OCI-LY1 (cell line): ENCODE measurements at regions not wholly inside any gene's neighbourhood (a gene's known extent, or its start where the extent isn't known, plus 50 kb on each side); places are given as distances from the start of the nearest gene placed in this dataset.

ENCODE experiments used
- H2AFZ ChIP-seq: fragments of 200-600 bp; sonication (generic), shearing (Covaris generic); 2 replicates; pipeline ENCODE4 v1.6.0; 2014; ENCODE audit warnings: antibody characterized with exemption, mild to moderate bottlenecking, low read length
- H3F3A ChIP-seq: fragments of 200-600 bp; sonication (generic), shearing (Covaris generic); 2 replicates; pipeline ENCODE4 v1.6.0; 2014; ENCODE audit warnings: mild to moderate bottlenecking, antibody characterized with exemption, low read length, moderate library complexity; ENCODE audit not compliant: insufficient read depth
- H3K27ac ChIP-seq: fragments of 200-600 bp; sonication (generic); 2 replicates; pipeline ENCODE4 v1.5.1; 2014; ENCODE audit warnings: low read length, mixed run types, mild to moderate bottlenecking, low read depth; ENCODE audit not compliant: poor library complexity, severe bottlenecking
- H3K27me3 ChIP-seq: fragments of 200-600 bp; sonication (generic); 2 replicates; pipeline ENCODE4 v1.6.0; 2014; ENCODE audit warnings: antibody characterized with exemption, mild to moderate bottlenecking, low read length, moderate library complexity; ENCODE audit not compliant: insufficient read depth
- H3K36me3 ChIP-seq: fragments of 200-600 bp; sonication (generic); 2 replicates; pipeline ENCODE4 v1.6.1; 2014; ENCODE audit warnings: mild to moderate bottlenecking, antibody characterized with exemption, low read length, moderate library complexity, mixed read lengths; ENCODE audit not compliant: insufficient read depth
- H3K4me1 ChIP-seq: fragments of 200-600 bp; sonication (generic); 2 replicates; pipeline ENCODE4 v1.5.1; 2014; ENCODE audit warnings: mild to moderate bottlenecking, low read length, moderate library complexity; ENCODE audit not compliant: insufficient read depth, severe bottlenecking
- H3K4me2 ChIP-seq: fragments of 200-600 bp; sonication (generic), shearing (Covaris generic); 2 replicates; pipeline ENCODE4 v1.6.1; 2014; ENCODE audit warnings: low read length
- H3K4me3 ChIP-seq: fragments of 200-600 bp; sonication (generic); 2 replicates; pipeline ENCODE4 v1.5.1; 2014; ENCODE audit warnings: low read length, low read depth, mild to moderate bottlenecking, mixed read lengths; ENCODE audit not compliant: poor library complexity, severe bottlenecking
- H3K79me2 ChIP-seq: fragments of 200-600 bp; shearing (Covaris generic); 2 replicates; pipeline ENCODE4 v1.6.1; 2016; ENCODE audit warnings: mixed run types, low read length, mixed read lengths; ENCODE audit not compliant: insufficient read depth
- H3K9ac ChIP-seq: fragments of 200-600 bp; sonication (generic), shearing (Covaris generic); 2 replicates; pipeline ENCODE4 v1.6.1; 2014; ENCODE audit warnings: mild to moderate bottlenecking, low read length, mixed read lengths
- H3K9me2 ChIP-seq: fragments of 200-600 bp; sonication (generic), shearing (Covaris generic); 2 replicates; pipeline ENCODE4 v1.6.1; 2014; ENCODE audit warnings: low read depth, mild to moderate bottlenecking, low read length, mixed read lengths
- H3K9me3 ChIP-seq: fragments of 200-600 bp; shearing (Covaris generic); 2 replicates; pipeline ENCODE4 v1.6.1; 2014; ENCODE audit warnings: low read length, mixed read lengths
- H4K20me1 ChIP-seq: fragments of 200-600 bp; sonication (generic), shearing (Covaris generic); 2 replicates; pipeline ENCODE4 v1.6.0; 2016; ENCODE audit warnings: mild to moderate bottlenecking, low read length; ENCODE audit not compliant: insufficient read depth
- EZH2 ChIP-seq: fragments of 200-600 bp; sonication (generic), shearing (Covaris generic); IDR thresholded peaks from 2 replicates; pipeline ENCODE4 v1.8.0; 2017; ENCODE audit warnings: borderline replicate concordance, mixed run types, mild to moderate bottlenecking, antibody characterized with exemption, low read length, moderate library complexity, mixed read lengths
- TF ChIP-seq, protein P1 (sequence below): fragments of 200-600 bp; sonication (generic), shearing (Covaris generic); IDR thresholded peaks from 2 replicates; pipeline ENCODE4 v1.5.1; 2017; ENCODE audit warnings: mild to moderate bottlenecking, antibody characterized with exemption, low read length, moderate library complexity, mixed read lengths

DNA sequence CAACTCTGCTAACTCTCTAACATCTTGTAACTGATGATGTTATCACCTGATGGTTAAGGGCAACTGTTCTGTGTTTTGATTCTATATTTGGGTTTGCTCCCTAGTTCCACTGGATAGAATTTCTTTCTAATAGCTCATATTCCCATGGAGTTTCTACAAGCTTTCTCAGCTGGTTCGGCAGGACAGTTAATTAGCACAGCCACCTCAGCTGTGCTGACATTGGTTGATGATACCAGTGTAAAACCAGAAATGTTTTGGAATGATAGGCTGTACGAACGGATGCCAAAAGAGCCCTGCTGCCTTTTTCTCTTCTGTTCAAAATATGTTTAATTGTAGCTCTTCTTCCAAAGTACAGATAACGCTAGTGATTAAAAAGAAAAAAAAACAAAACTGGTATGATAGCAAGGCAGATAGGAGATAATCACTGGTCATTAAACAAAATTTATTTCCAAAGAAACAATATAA is 440.5 kb upstream of the ZNF608 start:
- no peak overlapping the region for H3K9ac ChIP-seq
- H3K27ac ChIP-seq: no peak overlapping the region
- no peak overlapping the region for H2AFZ ChIP-seq
- no peaks in the 10 kb centered on the region for H3F3A ChIP-seq
- TF ChIP-seq EZH2: no peak
- TF ChIP-seq, protein P1, sequence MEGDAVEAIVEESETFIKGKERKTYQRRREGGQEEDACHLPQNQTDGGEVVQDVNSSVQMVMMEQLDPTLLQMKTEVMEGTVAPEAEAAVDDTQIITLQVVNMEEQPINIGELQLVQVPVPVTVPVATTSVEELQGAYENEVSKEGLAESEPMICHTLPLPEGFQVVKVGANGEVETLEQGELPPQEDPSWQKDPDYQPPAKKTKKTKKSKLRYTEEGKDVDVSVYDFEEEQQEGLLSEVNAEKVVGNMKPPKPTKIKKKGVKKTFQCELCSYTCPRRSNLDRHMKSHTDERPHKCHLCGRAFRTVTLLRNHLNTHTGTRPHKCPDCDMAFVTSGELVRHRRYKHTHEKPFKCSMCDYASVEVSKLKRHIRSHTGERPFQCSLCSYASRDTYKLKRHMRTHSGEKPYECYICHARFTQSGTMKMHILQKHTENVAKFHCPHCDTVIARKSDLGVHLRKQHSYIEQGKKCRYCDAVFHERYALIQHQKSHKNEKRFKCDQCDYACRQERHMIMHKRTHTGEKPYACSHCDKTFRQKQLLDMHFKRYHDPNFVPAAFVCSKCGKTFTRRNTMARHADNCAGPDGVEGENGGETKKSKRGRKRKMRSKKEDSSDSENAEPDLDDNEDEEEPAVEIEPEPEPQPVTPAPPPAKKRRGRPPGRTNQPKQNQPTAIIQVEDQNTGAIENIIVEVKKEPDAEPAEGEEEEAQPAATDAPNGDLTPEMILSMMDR: no peak
- H3K27me3 ChIP-seq: no peaks in the 10 kb centered on the region
- no peaks in the 10 kb centered on the region for H3K79me2 ChIP-seq
- H3K36me3 ChIP-seq: no peaks in the 10 kb centered on the region
- H4K20me1 ChIP-seq: no peaks in the 10 kb centered on the region
- H3K9me2 ChIP-seq: no peaks in the 10 kb centered on the region
- peaks cover 47% of the 10 kb centered on the region for H3K4me1 ChIP-seq
- H3K4me3 ChIP-seq: no peak overlapping the region
- no peak overlapping the region for H3K4me2 ChIP-seq
- H3K9me3 ChIP-seq: no peaks in the 10 kb centered on the region

DNA sequence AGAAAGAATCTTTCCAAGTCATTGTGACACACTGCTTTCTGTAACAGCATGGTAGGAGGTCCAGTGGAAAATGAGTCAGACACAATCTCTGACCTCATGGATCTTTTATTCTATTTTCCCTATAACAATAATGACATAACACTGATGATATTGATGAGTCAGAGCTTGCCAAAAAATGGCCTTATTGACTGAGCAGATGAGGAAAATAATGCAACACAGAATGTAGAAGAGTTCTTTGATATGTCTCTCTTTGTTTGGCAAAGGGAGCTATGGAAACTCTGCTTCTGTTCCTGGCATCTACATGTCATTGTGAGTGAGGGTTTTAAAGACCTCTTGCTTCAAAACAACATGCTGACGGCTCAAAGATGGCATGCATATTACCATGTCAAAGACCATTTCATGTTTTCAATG is 443.1 kb upstream of the ZNF608 start:
- no peak overlapping the region for H3K27ac ChIP-seq
- H3K4me3 ChIP-seq: no peak overlapping the region
- H3K9me3 ChIP-seq: no peaks in the 10 kb centered on the region
- no peaks in the 10 kb centered on the region for H3K9me2 ChIP-seq
- H3K36me3 ChIP-seq: no peaks in the 10 kb centered on the region
- H3K9ac ChIP-seq: no peak overlapping the region
- TF ChIP-seq, protein P1: no peak
- no peak for TF ChIP-seq EZH2
- no peak overlapping the region for H2AFZ ChIP-seq
- H3K4me1 ChIP-seq: peaks cover 49% of the 10 kb centered on the region
- H3K27me3 ChIP-seq: no peaks in the 10 kb centered on the region
- H3K4me2 ChIP-seq: no peak overlapping the region
- no peaks in the 10 kb centered on the region for H3F3A ChIP-seq
- no peaks in the 10 kb centered on the region for H4K20me1 ChIP-seq
- H3K79me2 ChIP-seq: no peaks in the 10 kb centered on the region

DNA sequence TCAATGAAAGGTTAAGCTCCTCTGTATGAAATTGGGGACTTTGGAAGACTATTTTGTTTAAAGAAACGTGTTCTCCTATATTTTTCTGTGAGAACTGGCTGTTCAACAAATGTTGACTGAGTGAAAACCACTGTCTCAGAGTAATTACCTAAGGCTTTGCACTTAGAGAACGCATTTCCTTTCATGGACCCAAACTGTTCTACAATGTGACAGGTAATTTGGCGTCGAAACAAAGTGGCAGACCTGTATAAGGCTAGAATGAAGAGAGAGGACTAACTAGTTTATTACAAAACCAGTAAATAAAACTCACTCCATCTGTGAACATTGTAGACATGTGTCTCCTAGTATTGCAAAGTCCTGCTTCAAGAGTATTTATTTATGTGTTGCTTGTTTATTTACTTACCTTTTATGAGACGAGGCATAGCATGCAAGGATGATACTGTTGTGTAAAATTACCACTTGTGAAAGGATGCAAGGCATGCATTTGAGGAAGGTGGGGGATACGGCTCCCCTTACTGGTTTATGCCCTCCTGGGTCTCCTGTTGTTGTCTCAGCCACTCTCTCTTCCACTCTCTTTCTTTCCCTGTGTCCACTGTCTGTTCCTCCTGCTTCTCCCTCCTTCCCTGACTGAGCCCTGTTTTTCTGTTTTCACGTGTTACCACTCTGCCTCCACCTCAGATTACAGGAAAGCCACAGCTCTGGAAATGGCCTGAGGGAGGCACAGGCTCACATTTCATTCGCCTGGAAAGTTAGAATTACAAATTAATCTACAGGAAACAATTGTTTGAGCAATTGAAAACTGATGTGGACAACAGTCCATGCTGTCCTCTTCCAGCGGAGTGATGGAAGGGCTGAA is 444.0 kb upstream of the ZNF608 start:
- peak overlapping the region; percentile 32; the same call in 1 of the 2 replicates for H3K4me2 ChIP-seq
- no peaks in the 10 kb centered on the region for H4K20me1 ChIP-seq
- peaks cover 50% of the 10 kb centered on the region for H3K4me1 ChIP-seq
- H3K9me2 ChIP-seq: no peaks in the 10 kb centered on the region
- no peaks in the 10 kb centered on the region for H3K36me3 ChIP-seq
- H3K9me3 ChIP-seq: no peaks in the 10 kb centered on the region
- H2AFZ ChIP-seq: peak overlapping the region; percentile 92
- H3K9ac ChIP-seq: no peak overlapping the region
- TF ChIP-seq EZH2: no peak
- TF ChIP-seq, protein P1: no peak
- no peak overlapping the region for H3K4me3 ChIP-seq
- H3K27ac ChIP-seq: peak overlapping the region; percentile 56
- no peaks in the 10 kb centered on the region for H3K27me3 ChIP-seq
- no peaks in the 10 kb centered on the region for H3F3A ChIP-seq
- no peaks in the 10 kb centered on the region for H3K79me2 ChIP-seq
